ENCODE measurements at regions not wholly inside any gene's neighbourhood (a gene's known extent, or its start where the extent isn't known, plus 50 kb on each side); places are given as distances from the start of the nearest gene placed in this dataset.

- no peak for DNase-seq
These were observed 50.0 kb upstream of the BET1 start for GRCh38 chr7:94054130-94054529.

DNA sequence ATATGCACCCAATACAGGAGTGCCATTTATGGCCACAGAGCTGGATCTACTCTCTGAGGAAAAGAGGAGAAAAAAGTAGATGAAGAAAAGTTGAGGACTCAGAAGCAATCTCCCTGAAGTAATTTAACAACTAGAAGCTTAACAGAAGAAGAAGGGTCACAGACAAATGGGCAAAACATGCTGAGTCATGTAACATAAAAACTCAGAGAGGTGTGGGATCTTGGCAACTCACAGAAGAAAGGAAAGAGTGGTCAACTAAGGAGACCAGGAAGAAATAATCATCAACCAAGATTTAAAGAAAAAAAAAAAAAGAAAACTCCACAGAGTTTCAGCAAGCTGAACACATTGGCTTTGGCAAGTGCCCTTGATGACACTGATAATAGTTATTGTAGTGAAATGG lies 51.8 kb upstream of the BET1 start:
- DNase-seq: peak; percentile 40

DNA sequence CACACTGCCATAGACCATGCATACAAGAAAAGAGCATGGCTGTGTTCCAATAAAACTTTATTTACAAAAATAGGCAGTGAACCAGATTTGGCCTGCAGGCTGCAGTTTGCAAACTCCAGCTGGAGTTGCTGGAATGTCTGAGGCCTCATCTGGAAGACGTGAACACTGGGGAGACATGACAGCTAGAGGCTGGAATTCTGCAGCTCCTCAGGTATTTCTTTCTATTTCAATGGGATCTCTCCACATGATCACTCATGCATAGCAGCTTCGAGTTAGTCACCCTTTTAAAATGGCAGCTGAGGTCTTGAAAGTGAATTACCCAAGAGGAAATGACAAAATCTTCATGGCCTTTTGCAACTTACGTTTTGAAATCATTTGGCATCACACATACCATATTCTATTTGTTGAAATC lies 52.6 kb upstream of the BET1 start:
- DNase-seq: no peak

- DNase-seq: no peak
These were observed 53.8 kb upstream of the BET1 start for GRCh38 chr7:94057955-94058354.

GRCh38 chr7:94059746-94060145 lies 55.6 kb upstream of the BET1 start:
- peak; percentile 57 for DNase-seq

GRCh38 chr7:94060752-94061151 lies 56.6 kb upstream of the BET1 start:
- DNase-seq: no peak

DNA sequence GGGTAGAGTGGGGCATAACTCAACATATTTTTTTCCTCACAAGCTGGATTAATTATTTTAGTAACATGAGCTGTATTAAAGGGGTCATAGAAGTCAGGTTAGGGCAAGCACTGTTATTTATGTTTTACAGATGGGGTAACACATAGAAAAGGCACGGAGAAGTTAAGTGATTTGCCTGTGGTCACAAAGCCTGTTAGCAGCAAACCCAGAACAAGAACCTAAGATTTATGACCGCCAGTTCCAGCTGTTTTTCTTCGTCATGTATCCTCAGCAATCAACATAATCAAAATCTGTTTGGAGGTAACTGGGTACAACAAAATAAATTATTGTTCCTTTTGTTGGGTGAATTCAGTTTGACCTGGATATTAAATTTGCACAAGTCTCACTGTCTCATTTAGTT lies 57.2 kb upstream of the BET1 start:
- no peak for DNase-seq

DNA sequence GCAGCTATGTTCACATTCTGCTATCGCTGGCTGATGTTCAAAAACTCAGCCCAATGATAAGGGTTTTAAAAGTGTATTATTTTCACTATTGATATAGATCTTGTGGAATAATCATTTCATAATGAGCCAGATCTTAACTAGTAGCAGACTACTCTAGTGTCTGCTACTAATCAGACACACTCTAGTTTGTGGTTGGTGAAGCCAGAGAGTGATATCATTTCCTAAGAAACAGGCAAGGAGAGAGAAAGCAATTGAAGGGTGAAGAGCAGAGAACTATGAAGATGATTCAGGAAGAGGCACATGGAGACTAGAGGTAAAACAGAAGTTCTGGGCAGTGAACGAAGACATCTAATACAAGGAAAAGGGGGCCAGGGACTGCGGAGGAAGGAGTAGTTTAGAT lies 58.2 kb upstream of the BET1 start:
- DNase-seq: no peak

DNA sequence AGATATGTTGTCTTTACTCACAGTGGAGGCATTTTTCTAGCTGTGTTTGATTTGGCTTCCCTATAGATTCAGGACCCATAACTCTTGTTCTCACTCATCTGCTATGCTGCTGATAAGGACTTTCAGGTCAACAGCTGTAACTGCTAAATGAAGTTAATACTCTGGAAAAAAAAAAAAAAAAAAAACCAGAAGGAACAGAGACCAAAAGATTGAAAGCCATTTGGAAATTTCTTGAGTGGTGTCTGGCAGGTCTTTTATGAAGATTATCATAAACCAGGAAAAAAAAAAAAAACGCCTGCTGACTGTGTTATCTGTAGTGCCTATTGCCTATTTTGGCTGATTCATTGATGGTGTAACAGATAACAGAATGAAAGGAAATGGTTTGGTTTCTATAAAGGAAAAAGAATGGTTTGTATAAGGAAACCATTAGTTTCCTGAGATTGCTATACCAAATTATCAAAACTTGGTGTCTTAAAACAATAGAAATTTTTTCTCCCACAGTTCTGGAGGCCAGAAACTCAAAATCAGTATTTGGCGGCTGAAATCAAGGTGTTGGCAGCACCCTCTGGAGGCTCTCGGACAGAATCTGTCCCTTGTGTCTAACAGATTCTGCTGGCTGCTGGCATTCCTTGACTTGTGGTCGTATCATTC lies 60.5 kb upstream of the BET1 start:
- DNase-seq: peak; percentile 91

GRCh38 chr7:94067047-94067446 lies 62.9 kb upstream of the BET1 start:
- DNase-seq: no peak

DNA sequence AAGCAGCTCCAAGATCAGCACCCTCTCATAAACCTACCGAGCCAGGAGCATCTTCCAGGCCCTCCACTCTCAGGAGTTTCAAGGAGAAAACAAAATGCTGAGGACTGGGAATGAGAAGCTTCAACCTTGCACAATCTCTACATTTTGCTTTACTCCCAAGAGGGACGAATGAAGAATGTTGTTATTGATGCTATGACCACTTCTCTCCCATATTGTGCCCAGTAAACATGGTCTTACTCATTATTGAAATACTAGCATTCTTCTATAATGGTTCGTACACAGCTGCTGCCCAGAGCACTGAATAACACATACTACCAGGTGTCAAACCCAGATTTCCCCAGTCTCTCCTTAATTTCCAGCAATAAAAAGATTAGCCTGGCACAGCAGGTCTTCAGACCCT lies 63.4 kb upstream of the BET1 start:
- no peak for DNase-seq

DNA sequence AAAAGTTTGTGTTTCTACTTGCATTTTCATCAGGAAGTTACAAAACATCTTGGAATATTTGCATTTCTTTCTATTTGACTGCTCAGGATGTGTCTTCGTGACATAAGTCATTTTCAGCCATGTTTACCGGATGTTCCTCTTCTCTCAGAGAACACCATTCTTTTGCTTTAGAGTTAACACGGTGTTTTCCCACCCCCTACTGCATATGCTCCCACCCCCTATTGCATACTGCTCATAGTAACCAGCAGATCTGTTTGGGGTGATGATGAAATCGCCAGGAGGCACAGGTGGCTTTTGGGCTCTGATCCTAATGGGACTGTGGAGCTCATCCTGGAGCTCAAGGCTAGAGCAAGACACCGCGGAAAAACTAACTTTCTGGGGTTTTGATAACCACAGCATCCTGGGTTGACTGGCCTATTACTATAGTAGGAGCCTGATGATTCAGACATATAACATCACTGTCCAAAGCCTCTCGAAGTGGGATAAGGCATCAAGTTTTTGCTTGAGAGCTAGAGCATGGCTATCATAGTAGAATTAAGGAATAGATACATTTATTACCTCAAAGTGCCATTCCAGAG lies 65.1 kb upstream of the BET1 start:
- DNase-seq: no peak

- no peak for DNase-seq
These were observed 76.4 kb upstream of the BET1 start for GRCh38 chr7:94080551-94080950.

DNA sequence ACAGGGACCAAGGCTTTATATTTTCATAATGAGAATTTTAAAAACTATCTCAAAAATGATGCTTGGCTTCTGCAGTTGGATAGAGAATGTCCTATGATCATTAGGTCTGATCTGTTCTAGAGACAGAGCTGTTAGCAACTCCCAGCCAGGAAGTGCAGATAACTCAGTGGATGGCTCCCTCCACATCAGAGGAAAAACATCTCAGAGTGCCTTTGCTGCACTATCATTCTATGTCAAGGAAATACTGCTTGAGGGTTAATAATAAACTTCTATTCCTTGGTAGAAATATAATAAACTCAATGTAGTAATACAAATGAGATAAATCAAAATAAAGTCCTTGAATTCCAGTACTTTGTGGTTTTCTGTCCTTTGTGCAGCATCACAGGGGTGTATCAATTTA lies 78.0 kb upstream of the BET1 start:
- no peak for DNase-seq

- peak; percentile 97 for DNase-seq
These were observed 83.7 kb upstream of the BET1 start for GRCh38 chr7:94087664-94088352.

- peak; percentile 83 for DNase-seq
These were observed 84.4 kb upstream of the BET1 start for GRCh38 chr7:94088560-94088959.

DNA sequence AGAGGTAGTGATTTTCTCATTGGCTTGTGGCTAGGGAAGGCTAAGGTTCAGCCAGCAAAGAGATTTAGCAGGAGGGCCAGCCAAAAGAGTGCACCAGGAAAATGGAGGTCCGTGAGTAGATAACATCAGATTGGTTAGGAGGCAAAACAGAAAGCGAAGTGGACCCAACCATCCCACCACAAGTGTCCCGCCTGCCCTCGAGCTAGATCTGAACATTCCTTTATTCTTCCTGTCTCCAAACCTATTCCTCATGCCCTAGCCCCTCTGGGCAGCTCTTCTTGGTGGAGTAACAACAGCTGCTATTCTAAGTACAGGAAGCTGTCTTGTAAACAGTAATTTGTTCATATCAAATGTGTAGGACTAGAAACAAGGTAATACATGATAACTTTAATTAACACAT lies 85.7 kb upstream of the BET1 start:
- no peak for DNase-seq

GRCh38 chr7:94092980-94093379 lies 88.8 kb upstream of the BET1 start:
- no peak for DNase-seq

DNA sequence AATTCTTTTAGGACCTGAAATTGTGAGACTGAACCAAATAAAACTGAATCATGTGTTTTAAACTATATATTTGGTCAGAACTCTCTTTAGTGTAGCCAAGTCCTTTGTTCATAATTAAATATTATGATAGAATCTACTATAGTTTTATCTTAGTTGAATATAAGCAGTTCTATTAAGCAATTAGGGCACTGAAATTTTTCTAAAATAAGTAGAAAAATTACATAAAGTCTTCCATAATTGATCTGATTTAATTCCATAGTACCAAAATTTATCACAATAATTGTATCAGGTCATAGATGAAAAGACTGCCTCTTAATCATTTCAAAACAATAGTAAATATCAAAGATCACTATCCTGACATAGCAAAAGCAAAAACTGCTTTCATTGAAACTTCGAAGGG lies 90.1 kb upstream of the BET1 start:
- DNase-seq: no peak

DNA sequence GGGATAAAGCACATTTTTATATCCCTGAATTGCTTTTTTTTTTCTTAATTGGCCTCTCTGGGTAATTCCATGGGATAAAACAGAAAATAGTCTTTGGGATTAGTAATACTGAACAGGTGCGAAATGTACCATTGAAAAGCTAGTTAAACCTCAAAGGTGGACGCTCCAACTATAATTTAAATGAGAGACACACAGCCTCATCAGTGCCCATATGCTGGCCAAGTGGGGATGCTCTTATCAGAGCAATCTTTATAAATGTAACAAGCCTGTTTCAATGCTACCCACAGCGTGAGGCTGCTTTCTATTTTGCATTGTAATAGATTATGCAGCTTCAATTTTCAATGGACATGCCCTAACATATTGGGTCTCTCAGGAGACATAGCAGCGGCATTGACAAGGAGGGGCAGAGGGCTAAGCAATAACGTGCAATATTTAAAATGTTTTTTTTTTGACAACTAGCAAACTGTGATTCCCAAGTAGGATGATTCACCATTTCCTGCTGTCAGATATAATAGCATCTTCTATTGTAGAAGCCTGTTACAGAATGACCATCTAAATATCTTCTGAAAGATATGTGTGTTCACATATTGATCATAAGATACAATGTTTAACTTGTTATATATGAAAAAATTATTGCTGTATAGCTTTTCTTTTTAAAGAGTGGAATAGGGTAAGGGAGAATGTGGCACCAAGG lies 91.3 kb upstream of the BET1 start:
- DNase-seq: no peak

- no peak for DNase-seq
These were observed 95.5 kb upstream of the BET1 start for GRCh38 chr7:94099679-94100078.

GRCh38 chr7:94100723-94101345 lies 96.7 kb upstream of the BET1 start:
- no peak for DNase-seq

DNA sequence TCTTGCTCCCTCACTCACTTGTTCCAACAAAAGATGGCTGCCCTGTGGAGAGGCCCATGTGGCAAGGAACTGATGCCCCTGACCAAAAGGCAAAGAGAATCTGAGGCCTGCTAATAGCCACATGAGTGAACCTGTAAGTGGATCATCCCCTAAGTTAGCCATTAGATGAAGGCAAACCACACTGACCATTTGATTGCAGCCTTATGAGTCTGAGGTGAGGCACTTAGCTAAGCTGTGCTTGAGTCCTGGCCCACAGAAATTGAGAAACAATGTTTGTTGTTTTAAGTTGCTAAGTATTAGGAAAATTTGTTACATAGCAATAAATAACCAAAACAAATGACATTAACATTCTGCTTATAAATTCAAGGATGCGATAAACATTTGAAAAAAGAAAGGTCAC lies 100.1 kb upstream of the BET1 start:
- DNase-seq: no peak

DNA sequence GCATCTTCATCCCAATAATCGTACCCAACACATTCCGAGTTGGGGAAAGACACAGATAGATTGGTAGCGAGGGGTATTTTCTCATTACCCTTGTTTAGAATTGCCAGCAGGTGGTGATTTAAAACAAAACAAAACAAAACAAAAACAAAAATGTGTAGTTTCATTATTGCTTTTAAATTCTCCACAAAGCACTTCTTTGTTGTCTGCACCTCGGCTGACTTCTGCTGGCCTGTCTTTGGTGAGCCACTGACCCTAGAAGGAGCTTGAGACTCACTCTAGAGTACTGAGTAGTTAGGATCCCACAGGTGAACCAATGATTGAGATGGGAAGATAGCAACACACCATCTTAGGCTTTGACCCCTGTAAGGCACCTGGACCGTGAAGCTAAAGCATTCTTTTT lies 105.4 kb upstream of the BET1 start:
- no peak for DNase-seq
